Panc1 (cell line): ENCODE measurements at regions not wholly inside any gene's neighbourhood (a gene's known extent, or its start where the extent isn't known, plus 50 kb on each side); places are given as distances from the start of the nearest gene placed in this dataset.
"Not testable (repeated sequence)": the region's sequence is repeated elsewhere in the genome, so short reads cannot be mapped to it uniquely, and the experiment has no call there.

ENCODE experiments used
- ATAC-seq: fragments of 200-7000 bp; cut with Tn5 transposase; 2 replicates; pipeline ENCODE4 v1.9.1; 2020; ENCODE audit warnings: mild to moderate bottlenecking, moderate library complexity
- BruUV-seq: library from RNA; stranded (reverse); fragments of 400-500 nt; replicated peaks from 2 replicates; lab custom pipeline; 2021; lab: Mats Ljungman, UMichigan
- CTCF ChIA-PET: fragments of 300-600 bp; sonication (Branson Sonifier 250); formaldehyde crosslinking; loops from one replicate; lab custom pipeline; 2022; ENCODE audit warnings: antibody characterized with exemption; lab: Charles Lee
- POLR2A ChIA-PET: fragments of 300-600 bp; sonication (Branson Sonifier 250); formaldehyde crosslinking; loops from one replicate; lab custom pipeline; 2022; ENCODE audit warnings: antibody characterized with exemption; lab: Charles Lee
- DNase-seq: peaks from one replicate; pipeline ENCODE4 v3.0.0-alpha.2; 2010; ENCODE audit warnings: low read depth, low spot score
- H3K27ac ChIP-seq: 2 replicates; pipeline ENCODE4 v1.5.1; 2011; ENCODE audit warnings: mild to moderate bottlenecking, low read length, inconsistent platforms
- H3K27me3 ChIP-seq: fragments of 200-500 bp; sonication (Bioruptor generic); 2 replicates; pipeline ENCODE4 v1.6.0; 2014; ENCODE audit warnings: low read length, inconsistent platforms; ENCODE audit not compliant: control insufficient read depth, insufficient read depth
- H3K36me3 ChIP-seq: fragments of 200-500 bp; sonication (Bioruptor generic); 2 replicates; pipeline ENCODE4 v1.5.1; 2014; ENCODE audit warnings: inconsistent platforms, mild to moderate bottlenecking, low read length, moderate library complexity; ENCODE audit not compliant: control insufficient read depth, insufficient read depth
- H3K4me1 ChIP-seq: 2 replicates; pipeline ENCODE4 v1.5.1; 2011; ENCODE audit warnings: inconsistent platforms, mild to moderate bottlenecking, low read length, moderate library complexity; ENCODE audit not compliant: control insufficient read depth, insufficient read depth
- H3K4me3 ChIP-seq, 2 experiments: 2 replicates each; pipeline ENCODE4 v1.5.1; 2011 to 2012; ENCODE audit warnings: low read depth in 2 of 2, low read length in 2 of 2, mild to moderate bottlenecking in 2 of 2, inconsistent platforms in 1 of 2, moderate library complexity in 1 of 2
- H3K9me3 ChIP-seq: fragments of 200-500 bp; sonication (Bioruptor generic); 2 replicates; pipeline ENCODE4 v1.5.1; 2014; ENCODE audit warnings: low read depth, mild to moderate bottlenecking, inconsistent platforms, low read length, moderate library complexity; ENCODE audit not compliant: control insufficient read depth, insufficient read depth
- CTCF ChIP-seq: fragments of 450-650 bp; IDR thresholded peaks from 2 replicates; pipeline ENCODE4 v1.5.1; 2017; ENCODE audit warnings: mild to moderate bottlenecking
- POLR2AphosphoS5 ChIP-seq: IDR thresholded peaks from 2 replicates; pipeline ENCODE4 v1.6.1; 2012; ENCODE audit warnings: mild to moderate bottlenecking, low read depth, low read length, moderate library complexity
- REST ChIP-seq, 2 experiments: IDR thresholded peaks; 2 replicates each; pipeline ENCODE4 v1.6.1; 2011 to 2012; ENCODE audit warnings: low read depth in 2 of 2, control low read depth in 1 of 2, low read length in 1 of 2, mild to moderate bottlenecking in 1 of 2, moderate library complexity in 1 of 2; ENCODE audit not compliant: insufficient read depth in 1 of 2
- SIN3A ChIP-seq: IDR thresholded peaks from 2 replicates; pipeline ENCODE4 v1.6.1; 2012; ENCODE audit warnings: low read depth, mild to moderate bottlenecking, low read length, moderate library complexity, borderline replicate concordance; ENCODE audit not compliant: insufficient read depth
- TCF7L2 ChIP-seq: IDR thresholded peaks from 2 replicates; pipeline ENCODE4 v1.6.1; 2011; ENCODE audit warnings: mild to moderate bottlenecking, low read depth, low read length, inconsistent platforms
- in situ Hi-C: cut with HindIII; loops from 2 replicates; pipeline ENCODE4 v1.10.0; 2016; ENCODE audit warnings: low sequenced_read_pairs, low pct_unique_long_range_greater_than_20kb
- intact Hi-C: fragments of 100-400 bp; cut with micrococcal nuclease; formaldehyde crosslinking; loops from one replicate; pipeline ENCODE4 v1.10.0; 2022; ENCODE audit not compliant: unreplicated experiment

GRCh38 chr5:88634014-88634413 lies 249.0 kb downstream of the MEF2C start:
- no TSS peak for BruUV-seq
- DNase-seq = no peak
- no peaks in the 10 kb centered on the region for H3K4me1 ChIP-seq
- no peaks in the 10 kb centered on the region for H3K36me3 ChIP-seq
- intact Hi-C loops = no loop called here
- in situ Hi-C loops = no loop called here
- H3K9me3 ChIP-seq = no peaks in the 10 kb centered on the region
- ATAC-seq = no peak
- POLR2A ChIA-PET = no interaction called here
- no peak overlapping the region for H3K27ac ChIP-seq
- no peak overlapping the region for H3K4me3 ChIP-seq
- CTCF ChIA-PET = no interaction called here
- H3K27me3 ChIP-seq = no peaks in the 10 kb centered on the region
- no peak for TF ChIP-seq CTCF

GRCh38 chr5:88622890-88623289 lies 260.1 kb downstream of the MEF2C start:
- DNase-seq, in situ Hi-C loops, H3K27me3 ChIP-seq, H3K9me3 ChIP-seq, POLR2A ChIA-PET, H3K4me1 ChIP-seq, H3K36me3 ChIP-seq, ATAC-seq, CTCF ChIA-PET, H3K27ac ChIP-seq, BruUV-seq, H3K4me3 ChIP-seq, intact Hi-C loops: not testable (repeated sequence)

GRCh38 chr5:88615767-88616166 lies 267.2 kb downstream of the MEF2C start:
- DNase-seq, POLR2A ChIA-PET, H3K27me3 ChIP-seq, CTCF ChIA-PET, ATAC-seq, H3K9me3 ChIP-seq, H3K27ac ChIP-seq, BruUV-seq, H3K4me3 ChIP-seq, H3K36me3 ChIP-seq, intact Hi-C loops, in situ Hi-C loops, H3K4me1 ChIP-seq: not testable (repeated sequence)

GRCh38 chr5:88613051-88613450 lies 269.9 kb downstream of the MEF2C start:
- Histone ChIP-seq H3K27ac (no peak overlapping the region), H3K27me3 (no peaks in the 10 kb centered on the region; the same call in 1 of the 2 replicates), H3K4me1 (no peaks in the 10 kb centered on the region), H3K9me3 (no peaks in the 10 kb centered on the region; the same call in 1 of the 2 replicates), H3K36me3 (no peaks in the 10 kb centered on the region), H3K4me3 (no peak overlapping the region)
- ChIA-PET POLR2A (no interaction called here), CTCF (no interaction called here)
- no peak for DNase-seq
- intact Hi-C loops = no loop called here
- TF ChIP-seq POLR2AphosphoS5 = no peak
- no peak for TF ChIP-seq SIN3A
- TF ChIP-seq REST (IDR thresholded peaks at IDR 0.05; ENCODE audit: insufficient read depth in 1 of 2, low read depth in 2 of 2, low read length in 1 of 2) = no peak
- TF ChIP-seq CTCF = no peak
- no peak for TF ChIP-seq TCF7L2
- ATAC-seq = no peak
- in situ Hi-C loops = no loop called here
- no TSS peak for BruUV-seq
